ENCODE measurements at regions not wholly inside any gene's neighbourhood (a gene's known extent, or its start where the extent isn't known, plus 50 kb on each side); places are given as distances from the start of the nearest gene placed in this dataset.

DNA sequence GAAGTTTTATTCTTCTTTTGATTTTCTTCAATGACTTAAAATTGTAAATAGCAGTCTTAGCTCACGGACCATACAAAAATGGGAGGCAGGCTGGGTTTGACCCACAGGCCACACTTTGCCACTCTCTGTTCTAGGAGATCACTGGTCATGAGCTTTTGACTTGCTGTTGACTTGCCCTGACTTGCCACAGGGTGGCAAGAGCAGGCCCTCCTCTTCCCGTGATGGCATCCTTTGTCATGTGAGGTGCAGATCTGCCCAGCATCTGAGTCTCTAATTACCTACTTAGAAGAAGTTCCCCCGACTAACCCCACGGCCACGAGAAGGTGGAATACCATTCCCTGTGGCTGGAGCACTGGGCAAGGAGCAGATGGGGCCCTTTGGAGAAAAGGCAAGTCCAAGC is 81.0 kb upstream of the SCAF11 start:
- TF ChIP-seq, protein P1, sequence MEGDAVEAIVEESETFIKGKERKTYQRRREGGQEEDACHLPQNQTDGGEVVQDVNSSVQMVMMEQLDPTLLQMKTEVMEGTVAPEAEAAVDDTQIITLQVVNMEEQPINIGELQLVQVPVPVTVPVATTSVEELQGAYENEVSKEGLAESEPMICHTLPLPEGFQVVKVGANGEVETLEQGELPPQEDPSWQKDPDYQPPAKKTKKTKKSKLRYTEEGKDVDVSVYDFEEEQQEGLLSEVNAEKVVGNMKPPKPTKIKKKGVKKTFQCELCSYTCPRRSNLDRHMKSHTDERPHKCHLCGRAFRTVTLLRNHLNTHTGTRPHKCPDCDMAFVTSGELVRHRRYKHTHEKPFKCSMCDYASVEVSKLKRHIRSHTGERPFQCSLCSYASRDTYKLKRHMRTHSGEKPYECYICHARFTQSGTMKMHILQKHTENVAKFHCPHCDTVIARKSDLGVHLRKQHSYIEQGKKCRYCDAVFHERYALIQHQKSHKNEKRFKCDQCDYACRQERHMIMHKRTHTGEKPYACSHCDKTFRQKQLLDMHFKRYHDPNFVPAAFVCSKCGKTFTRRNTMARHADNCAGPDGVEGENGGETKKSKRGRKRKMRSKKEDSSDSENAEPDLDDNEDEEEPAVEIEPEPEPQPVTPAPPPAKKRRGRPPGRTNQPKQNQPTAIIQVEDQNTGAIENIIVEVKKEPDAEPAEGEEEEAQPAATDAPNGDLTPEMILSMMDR (IDR thresholded peaks at IDR 0.05) = no peak
- no peak for TF ChIP-seq POLR2A (IDR thresholded peaks at IDR 0.05)
